Pons (tissue), 1 donor: ENCODE measurements at regions not wholly inside any gene's neighbourhood (a gene's known extent, or its start where the extent isn't known, plus 50 kb on each side); places are given as distances from the start of the nearest gene placed in this dataset.

ENCODE experiments used
- DNase-seq: peaks from one replicate; pipeline ENCODE4 v3.0.0-alpha.2; 2016; ENCODE audit warnings: low spot score

DNA sequence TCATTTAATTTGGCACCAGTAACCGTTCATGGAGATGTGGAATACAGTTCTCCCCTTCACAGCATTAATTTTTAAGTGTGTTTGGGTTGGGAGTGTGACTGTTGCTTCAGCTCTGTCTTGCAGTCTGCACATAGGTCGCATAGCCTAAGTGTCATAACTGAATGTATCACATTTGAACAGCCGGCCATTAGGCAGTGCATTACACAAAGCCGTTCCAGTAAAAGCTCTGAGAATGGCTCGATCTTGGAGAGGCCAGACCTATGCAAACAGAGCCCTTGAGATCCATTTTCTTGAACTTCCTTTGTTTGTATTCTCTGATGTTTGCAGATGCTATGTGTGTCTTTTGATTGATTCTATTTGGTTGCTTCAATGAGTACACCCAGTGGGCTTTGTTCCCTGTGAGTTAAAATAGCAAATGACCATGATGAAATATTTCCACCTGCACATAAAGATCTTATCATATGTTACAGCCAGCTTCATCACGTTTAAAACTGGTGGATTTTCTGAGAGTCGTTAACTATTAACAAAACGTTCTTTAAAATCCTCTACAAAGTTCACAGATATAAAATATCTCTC is 1104.9 kb upstream of the SLC10A2 start:
- no peak for DNase-seq

DNA sequence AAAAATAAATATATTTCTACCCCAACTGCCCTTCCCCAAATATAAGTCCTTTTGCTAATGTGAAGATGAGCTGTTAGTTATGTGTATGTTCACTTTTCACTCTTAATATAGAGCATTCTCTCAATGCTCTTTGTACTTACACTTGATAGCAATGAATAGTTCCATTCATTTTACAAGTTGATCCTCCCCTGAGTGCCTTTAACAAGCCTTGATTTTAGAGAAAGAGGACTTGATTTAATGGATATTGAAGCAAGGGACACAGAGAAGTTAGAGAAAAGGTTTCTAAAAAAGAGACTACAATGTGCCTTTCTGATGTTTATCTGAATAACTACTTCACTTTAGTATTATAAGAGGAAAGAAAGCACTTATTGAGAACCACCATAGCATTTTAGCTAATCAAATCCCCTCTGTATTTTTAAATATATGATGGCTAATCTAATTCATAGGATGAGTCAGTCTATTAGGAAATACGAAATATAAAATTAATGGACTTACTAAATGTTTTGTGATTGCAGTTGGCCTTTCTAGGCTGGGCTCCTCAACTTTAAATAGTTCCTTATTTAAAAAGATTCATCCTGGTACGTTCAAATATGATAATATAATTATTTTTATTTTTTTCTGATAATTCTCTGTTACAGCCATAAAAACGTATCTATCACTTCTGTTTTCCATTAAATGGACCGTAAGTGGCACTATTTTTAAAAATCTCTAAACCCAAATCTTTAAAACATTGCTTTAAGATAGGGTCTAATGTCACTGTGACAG is 1097.8 kb upstream of the SLC10A2 start:
- DNase-seq: no peak

DNA sequence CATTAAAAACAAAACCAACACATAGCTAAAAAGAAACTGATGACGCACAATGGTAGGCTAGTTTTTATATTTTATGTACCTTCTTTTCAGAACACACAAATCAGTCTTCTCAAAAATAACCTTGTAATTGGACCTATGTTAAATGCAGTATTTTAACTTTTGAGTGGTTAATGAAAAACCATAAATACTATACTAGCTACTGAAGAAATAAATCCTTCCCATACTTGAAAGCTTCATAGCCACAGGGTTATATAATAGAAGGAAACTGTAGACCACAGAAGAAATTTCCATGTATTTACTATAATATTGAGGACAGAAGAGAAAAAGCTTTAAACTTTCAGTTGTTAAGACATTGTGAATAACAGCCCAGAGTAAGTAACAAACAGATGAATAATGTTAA is 1094.3 kb upstream of the SLC10A2 start:
- no peak for DNase-seq

DNA sequence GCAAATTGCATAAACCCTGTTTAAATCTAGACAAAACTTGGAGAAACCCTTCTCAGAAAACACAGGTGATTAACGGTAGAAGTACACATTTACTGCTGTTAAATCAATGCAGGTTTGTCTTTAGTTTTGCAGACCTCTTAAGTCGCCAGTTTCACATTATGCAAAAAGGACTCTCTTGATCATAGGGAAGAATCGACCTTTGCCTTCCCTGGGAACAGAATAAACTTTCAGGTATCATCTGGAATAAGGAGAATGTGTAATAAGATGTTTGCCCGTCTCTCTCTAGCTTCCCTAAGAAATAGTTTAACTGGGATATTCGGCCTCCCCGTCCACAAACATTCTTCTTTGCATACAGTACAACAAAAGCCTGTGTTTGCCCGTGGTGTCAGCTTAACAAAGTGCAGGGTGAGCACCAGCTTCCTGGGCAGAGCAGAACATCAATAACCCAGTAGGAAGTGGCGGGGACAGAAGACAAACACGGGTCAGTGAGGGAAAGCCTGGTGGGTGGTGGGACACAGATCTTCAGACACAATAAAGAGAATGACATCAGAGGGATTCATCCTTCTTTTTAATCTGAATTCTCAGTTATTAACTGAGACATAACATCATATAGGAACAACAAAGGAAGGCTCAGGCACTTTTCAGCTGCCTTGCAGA is 1077.7 kb upstream of the SLC10A2 start:
- no peak for DNase-seq

- DNase-seq: no peak
Observed at GRCh38 chr13:104140552-104140951, 1074.3 kb upstream of the SLC10A2 start.

DNA sequence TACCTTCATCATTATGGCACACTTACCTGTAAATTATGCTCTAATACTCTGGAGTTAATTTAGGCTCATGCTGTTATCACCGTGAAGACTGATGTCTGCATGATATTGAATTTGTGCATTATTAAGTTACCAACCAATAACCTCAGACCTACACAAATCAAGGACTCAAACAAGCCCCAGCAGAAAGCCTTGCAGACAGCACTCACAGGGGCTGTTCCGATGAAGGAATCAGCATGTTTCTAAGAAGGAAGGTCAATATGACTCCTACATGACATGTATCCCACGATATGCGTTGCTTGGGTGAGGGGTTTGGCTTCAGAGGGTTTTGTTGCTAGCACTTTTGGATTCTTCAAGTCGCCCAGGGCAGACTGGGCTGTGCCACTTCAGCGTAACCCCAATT is 1071.2 kb upstream of the SLC10A2 start:
- no peak for DNase-seq

DNA sequence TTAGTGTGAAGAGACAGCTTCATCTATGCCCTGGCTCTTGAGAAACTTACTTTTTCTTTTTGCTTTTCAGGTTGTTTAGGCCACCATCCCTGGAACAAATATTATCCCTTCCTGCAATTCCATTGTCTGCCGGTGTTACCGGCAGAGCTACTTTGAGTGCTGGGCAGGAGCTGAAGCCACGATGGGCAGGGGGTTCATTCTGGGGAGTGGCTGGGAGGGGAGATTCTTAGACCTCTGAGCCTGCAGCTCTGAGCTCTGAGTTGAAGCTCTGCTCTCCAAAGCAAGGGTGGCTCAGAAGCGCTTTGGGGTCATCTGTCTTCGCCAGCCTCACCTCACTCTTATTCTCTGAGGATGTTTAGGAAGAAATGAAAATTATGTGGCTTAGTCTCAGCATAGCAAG is 1066.6 kb upstream of the SLC10A2 start:
- DNase-seq: no peak

DNA sequence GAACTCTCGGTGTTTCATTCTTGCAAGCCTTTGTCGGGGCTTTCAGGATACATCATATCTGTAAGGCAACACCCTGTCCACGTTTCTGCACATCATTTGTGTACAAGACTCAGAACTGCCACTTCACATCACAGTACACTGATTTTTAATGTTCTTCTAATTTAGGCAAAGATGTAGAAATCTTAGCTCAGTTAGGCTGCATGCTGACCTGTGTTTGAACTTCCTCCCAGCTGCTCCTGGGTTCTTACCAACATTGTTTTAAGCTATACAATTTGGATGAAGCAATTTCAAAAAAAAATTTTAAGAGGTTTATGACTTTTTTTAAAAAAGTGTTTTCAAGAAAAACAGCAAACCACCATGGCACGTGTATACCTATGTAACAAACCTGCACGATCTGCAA is 1047.9 kb upstream of the SLC10A2 start:
- no peak for DNase-seq

DNA sequence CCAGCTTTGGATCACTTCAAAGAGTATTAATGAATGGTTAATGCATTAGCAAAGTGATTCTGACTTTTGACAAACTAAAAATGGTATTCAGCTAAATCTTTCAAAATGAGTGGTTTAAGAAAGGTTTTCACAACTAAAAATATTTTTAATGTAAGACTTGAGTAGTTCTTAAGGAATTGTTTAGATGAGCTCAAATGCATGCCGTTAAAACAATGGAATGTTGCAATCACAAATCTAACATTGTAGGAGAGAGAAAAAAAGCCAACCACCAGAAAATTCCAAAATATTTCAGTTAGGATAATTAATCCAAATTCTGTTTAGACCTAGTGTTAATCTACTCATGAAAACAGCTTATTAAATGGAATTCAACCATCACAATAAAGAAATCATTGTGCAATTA is 1044.8 kb upstream of the SLC10A2 start:
- no peak for DNase-seq

DNA sequence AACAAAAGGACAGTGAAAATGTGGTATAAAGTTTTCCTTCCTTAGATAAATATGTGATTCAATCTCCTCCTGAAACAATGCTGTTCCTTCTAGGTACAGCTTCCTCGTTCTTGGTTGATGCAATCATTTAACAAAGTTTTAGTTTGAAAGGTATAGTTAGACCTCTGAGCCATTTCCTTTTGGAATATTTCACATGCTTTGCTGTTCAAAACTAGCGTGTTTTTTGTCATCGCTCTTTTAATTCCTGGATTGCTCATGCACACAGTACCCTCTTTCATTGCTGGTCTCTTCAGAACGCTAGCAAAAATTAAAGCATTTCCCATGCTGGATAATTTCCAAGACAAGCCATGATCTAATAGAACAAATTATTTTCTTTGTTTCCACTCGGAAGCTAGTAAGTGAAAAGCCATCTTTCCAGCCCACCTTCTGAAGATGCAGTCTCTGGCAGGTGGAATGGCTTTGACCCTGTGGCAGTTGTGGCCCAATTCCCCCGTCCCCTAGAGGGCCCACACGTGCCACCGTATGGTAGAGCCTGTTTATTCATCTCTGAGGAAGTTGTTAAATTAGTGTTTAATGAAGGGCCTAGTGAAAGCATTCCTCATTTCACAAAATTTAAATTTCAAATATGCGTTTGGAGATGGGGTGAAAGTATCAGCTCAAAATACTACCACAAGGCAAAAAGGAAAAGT is 1040.6 kb upstream of the SLC10A2 start:
- no peak for DNase-seq

- DNase-seq: no peak
Observed at GRCh38 chr13:104105418-104106355, 1039.5 kb upstream of the SLC10A2 start.

GRCh38 chr13:104099750-104100149 is 1033.5 kb upstream of the SLC10A2 start:
- DNase-seq: no peak

- DNase-seq: no peak
Observed at GRCh38 chr13:104098421-104098820, 1032.2 kb upstream of the SLC10A2 start.

- DNase-seq: no peak
Observed at GRCh38 chr13:104086759-104087158, 1020.5 kb upstream of the SLC10A2 start.

DNA sequence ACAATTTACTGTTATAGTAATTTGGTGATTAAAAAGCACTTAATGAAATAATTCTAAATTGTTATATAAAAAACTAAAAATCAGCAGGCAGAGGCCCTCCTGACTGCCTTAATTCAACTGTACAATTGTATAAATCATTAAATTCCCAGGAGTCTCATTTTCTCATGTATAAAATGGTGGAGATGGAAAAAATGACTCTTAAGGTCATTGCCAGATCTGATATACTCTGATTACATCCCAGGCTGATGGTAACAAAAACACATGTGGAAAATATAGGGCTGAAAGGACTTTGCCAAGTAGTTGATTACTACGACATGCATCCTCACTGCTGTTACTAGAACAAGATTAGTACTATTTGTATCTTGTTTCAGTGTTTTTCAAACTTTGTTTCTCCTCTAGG is 1020.0 kb upstream of the SLC10A2 start:
- DNase-seq: no peak

DNA sequence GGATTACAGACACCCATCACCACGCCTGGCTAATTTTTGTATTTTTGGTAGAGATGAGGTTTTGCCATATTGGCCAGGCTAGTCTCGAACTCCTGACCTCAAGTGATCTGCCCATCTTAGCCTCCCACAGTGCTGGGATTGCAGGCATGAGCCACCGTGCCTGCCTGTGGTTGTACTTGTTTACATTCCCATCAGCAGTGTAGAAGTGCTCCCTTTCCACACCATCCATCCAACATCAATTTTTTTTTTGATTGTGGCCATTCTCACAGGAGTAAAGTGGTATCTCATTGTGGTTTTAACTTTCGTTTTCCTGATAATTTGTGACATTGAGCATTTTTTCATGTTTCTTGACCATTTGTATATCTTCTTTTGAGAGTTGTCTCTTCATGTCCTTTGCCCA is 1019.4 kb upstream of the SLC10A2 start:
- no peak for DNase-seq

GRCh38 chr13:104074326-104074725 is 1008.1 kb upstream of the SLC10A2 start:
- no peak for DNase-seq

GRCh38 chr13:104071806-104072205 is 1005.6 kb upstream of the SLC10A2 start:
- no peak for DNase-seq

GRCh38 chr13:104065328-104065727 is 999.1 kb upstream of the SLC10A2 start:
- DNase-seq: no peak

- no peak for DNase-seq
Observed at GRCh38 chr13:104057861-104058260, 991.6 kb upstream of the SLC10A2 start.

- no peak for DNase-seq
Observed at GRCh38 chr13:104045907-104046306, 979.7 kb upstream of the SLC10A2 start.

DNA sequence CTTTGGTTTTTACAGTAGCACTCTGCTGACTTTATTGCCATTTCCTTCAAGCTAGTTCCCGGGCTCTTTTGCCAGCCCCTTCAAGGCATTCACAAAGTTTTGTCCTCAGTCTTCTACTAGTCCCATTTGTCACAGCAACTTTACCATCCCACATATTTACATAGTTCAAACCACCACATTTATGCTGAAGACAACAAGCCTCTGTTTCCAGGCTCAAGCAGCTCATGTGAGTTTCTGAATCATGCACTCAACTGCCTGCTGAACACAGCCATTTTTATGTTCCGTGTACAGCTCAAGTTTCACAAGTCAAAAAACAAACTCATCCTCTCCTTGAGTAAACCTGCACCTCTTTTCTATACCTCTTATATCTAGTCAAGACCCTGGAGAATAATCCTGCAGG is 977.0 kb upstream of the SLC10A2 start:
- peak; percentile 39 for DNase-seq
